SK-N-SH treated with all-trans-retinoic acid at 6 μM for 48 hours (cell line): ENCODE measurements at regions not wholly inside any gene's neighbourhood (a gene's known extent, or its start where the extent isn't known, plus 50 kb on each side); places are given as distances from the start of the nearest gene placed in this dataset.

Experiments used
- ATAC-seq: fragments of 200-7000 bp; cut with Tn5 transposase; 3 replicates; pipeline ENCODE4 v1.9.1; 2020; ENCODE audit warnings: mild to moderate bottlenecking, moderate library complexity
- ARNTL ChIP-seq: fragments of 450-650 bp; formaldehyde crosslinking; IDR thresholded peaks from 2 replicates; pipeline ENCODE4 v1.5.0; 2020; ENCODE audit warnings: low read depth, mild to moderate bottlenecking, moderate library complexity, borderline replicate concordance
- BACH2 ChIP-seq: fragments of 250-450 bp; sonication (Bioruptor Pico); IDR thresholded peaks from 2 replicates; pipeline ENCODE4 v1.9.0; 2021; ENCODE audit warnings: mild to moderate bottlenecking, borderline replicate concordance
- CSDC2 ChIP-seq: fragments of 250-450 bp; sonication (Bioruptor Pico); IDR thresholded peaks from 2 replicates; pipeline ENCODE4 v1.5.0; 2020; ENCODE audit warnings: mild to moderate bottlenecking, moderate library complexity
- CSRNP3 ChIP-seq: fragments of 250-450 bp; sonication (Bioruptor Pico); IDR thresholded peaks from 2 replicates; pipeline ENCODE4 v1.5.1; 2021; ENCODE audit warnings: mild to moderate bottlenecking, moderate library complexity
- ESRRG ChIP-seq: fragments of 250-450 bp; sonication (Bioruptor Pico); IDR thresholded peaks from 2 replicates; pipeline ENCODE4 v1.6.1; 2021; ENCODE audit warnings: mild to moderate bottlenecking
- GLIS3 ChIP-seq: fragments of 250-450 bp; sonication (Bioruptor Pico); IDR thresholded peaks from 2 replicates; pipeline ENCODE4 v1.5.0; 2020; ENCODE audit warnings: mild to moderate bottlenecking, moderate library complexity
- ISL1 ChIP-seq: fragments of 250-450 bp; sonication (Bioruptor Pico); IDR thresholded peaks from 2 replicates; pipeline ENCODE4 v2.1.2; 2022; ENCODE audit warnings: mild to moderate bottlenecking, moderate library complexity
- OSR1 ChIP-seq: fragments of 250-450 bp; sonication (Bioruptor Pico); IDR thresholded peaks from 2 replicates; pipeline ENCODE4 v1.8.0; 2022; ENCODE audit warnings: moderate library complexity, mild to moderate bottlenecking, inconsistent platforms
- PATZ1 ChIP-seq: fragments of 250-450 bp; sonication (Bioruptor Pico); IDR thresholded peaks from 2 replicates; pipeline ENCODE4 v1.8.0; 2020; ENCODE audit warnings: mild to moderate bottlenecking, moderate library complexity, borderline replicate concordance
- POU6F1 ChIP-seq: fragments of 250-450 bp; sonication (Bioruptor Pico); IDR thresholded peaks from 2 replicates; pipeline ENCODE4 v1.8.0; 2021; ENCODE audit warnings: low read depth, mild to moderate bottlenecking, moderate library complexity, borderline replicate concordance
- PPARA ChIP-seq: fragments of 250-450 bp; sonication (Bioruptor Pico); IDR thresholded peaks from 2 replicates; pipeline ENCODE4 v1.5.0; 2020; ENCODE audit warnings: mild to moderate bottlenecking, borderline replicate concordance
- RARB ChIP-seq: fragments of 250-450 bp; sonication (Bioruptor Pico); IDR thresholded peaks from 2 replicates; pipeline ENCODE4 v1.8.0; 2021; ENCODE audit warnings: mild to moderate bottlenecking, moderate library complexity
- SNAI2 ChIP-seq: fragments of 250-450 bp; sonication (Bioruptor Pico); IDR thresholded peaks from 2 replicates; pipeline ENCODE4 v1.5.0; 2020; ENCODE audit warnings: mild to moderate bottlenecking, moderate library complexity
- TCF4 ChIP-seq: fragments of 250-450 bp; sonication (Bioruptor Pico); IDR thresholded peaks from 2 replicates; pipeline ENCODE4 v1.8.0; 2021; ENCODE audit warnings: mild to moderate bottlenecking, moderate library complexity, borderline replicate concordance
- TOX ChIP-seq: fragments of 250-450 bp; sonication (Bioruptor Pico); IDR thresholded peaks from 2 replicates; pipeline ENCODE4 v1.8.0; 2021; ENCODE audit warnings: mild to moderate bottlenecking, moderate library complexity, borderline replicate concordance
- TSHZ2 ChIP-seq: fragments of 250-450 bp; sonication (Bioruptor Pico); IDR thresholded peaks from 2 replicates; pipeline ENCODE4 v1.5.0; 2020; ENCODE audit warnings: mild to moderate bottlenecking, moderate library complexity
- ZC3H10 ChIP-seq: fragments of 250-450 bp; sonication (Bioruptor Pico); IDR thresholded peaks from 2 replicates; pipeline ENCODE4 v1.5.1; 2021; ENCODE audit warnings: mild to moderate bottlenecking, moderate library complexity
- ZFP3 ChIP-seq: fragments of 250-450 bp; sonication (Bioruptor Pico); IDR thresholded peaks from 2 replicates; pipeline ENCODE4 v1.5.0; 2020; ENCODE audit warnings: mild to moderate bottlenecking, moderate library complexity
- ZFP30 ChIP-seq: fragments of 450-650 bp; formaldehyde crosslinking; IDR thresholded peaks from 2 replicates; pipeline ENCODE4 v1.5.0; 2022; ENCODE audit warnings: mild to moderate bottlenecking, moderate library complexity
- ZNF565 ChIP-seq: fragments of 450-650 bp; formaldehyde crosslinking; conservative IDR thresholded peaks from 2 replicates; pipeline ENCODE4 v1.5.0; 2020; ENCODE audit warnings: low read depth, mild to moderate bottlenecking, moderate library complexity
- ZNF70 ChIP-seq: fragments of 450-650 bp; formaldehyde crosslinking; IDR thresholded peaks from 2 replicates; pipeline ENCODE4 v1.5.0; 2020; ENCODE audit warnings: mild to moderate bottlenecking, moderate library complexity
- ZNF8 ChIP-seq: fragments of 450-650 bp; formaldehyde crosslinking; IDR thresholded peaks from 2 replicates; pipeline ENCODE4 v1.5.0; 2020; ENCODE audit warnings: mild to moderate bottlenecking, moderate library complexity

GRCh38 chr7:131610007-131610406 lies 53.6 kb upstream of the PODXL start:
- no peak for ATAC-seq

GRCh38 chr7:131608116-131608500 lies 51.7 kb upstream of the PODXL start:
- TF ChIP-seq ISL1, result no peak
- TF ChIP-seq ZFP30, result no peak
- TF ChIP-seq PATZ1 (CRISPR knock-in tag), result no peak
- no peak for TF ChIP-seq ZFP3 (CRISPR knock-in tag)
- TF ChIP-seq ZNF8 (CRISPR knock-in tag), result no peak
- no peak for TF ChIP-seq GLIS3
- no peak for TF ChIP-seq ARNTL (CRISPR knock-in tag)
- TF ChIP-seq RARB (CRISPR knock-in tag), result no peak
- TF ChIP-seq POU6F1 (CRISPR knock-in tag), result no peak
- TF ChIP-seq ZNF565 (CRISPR knock-in tag), result no peak
- no peak for TF ChIP-seq ZC3H10 (CRISPR knock-in tag)
- ATAC-seq, result no peak

More at GRCh38 chr7:131610007-131610406, 53.6 kb upstream of the PODXL start:
- TF ChIP-seq OSR1 (CRISPR knock-in tag) (no peak), ZNF565 (CRISPR knock-in tag) (no peak), PATZ1 (CRISPR knock-in tag) (no peak), ZFP3 (CRISPR knock-in tag) (no peak), ZNF70 (CRISPR knock-in tag) (no peak), ISL1 (no peak), BACH2 (CRISPR knock-in tag) (no peak), TOX (CRISPR knock-in tag) (no peak), CSDC2 (CRISPR knock-in tag) (no peak), ZFP30 (no peak), CSRNP3 (CRISPR knock-in tag) (no peak), TCF4 (CRISPR knock-in tag) (no peak), ARNTL (CRISPR knock-in tag) (no peak), RARB (CRISPR knock-in tag) (no peak), PPARA (no peak), ZNF8 (CRISPR knock-in tag) (no peak), POU6F1 (CRISPR knock-in tag) (no peak), SNAI2 (no peak), TSHZ2 (CRISPR knock-in tag) (no peak), ESRRG (CRISPR knock-in tag) (no peak)
